H54 (cell line): ENCODE measurements at regions not wholly inside any gene's neighbourhood (a gene's known extent, or its start where the extent isn't known, plus 50 kb on each side); places are given as distances from the start of the nearest gene placed in this dataset.

ENCODE experiments used
- DNase-seq: peaks from one replicate; pipeline ENCODE4 v3.0.0; 2011; ENCODE audit warnings: low spot score, mixed read lengths; ENCODE audit not compliant: insufficient read length
- FAIRE-seq: peaks from 3 replicates; lab custom pipeline; 2011; peaks lifted over from hg19 to GRCh38; lab: Jason Lieb, UNC
- POLR2A ChIP-seq: IDR thresholded peaks from 2 replicates; pipeline ENCODE4 v1.6.1; 2011; ENCODE audit warnings: low read depth, mild to moderate bottlenecking, low read length

GRCh38 chr7:94843553-94843952 is 63.8 kb upstream of the PPP1R9A start:
- TF ChIP-seq POLR2A, result no peak
- DNase-seq (no peak), FAIRE-seq (no peak)

DNA sequence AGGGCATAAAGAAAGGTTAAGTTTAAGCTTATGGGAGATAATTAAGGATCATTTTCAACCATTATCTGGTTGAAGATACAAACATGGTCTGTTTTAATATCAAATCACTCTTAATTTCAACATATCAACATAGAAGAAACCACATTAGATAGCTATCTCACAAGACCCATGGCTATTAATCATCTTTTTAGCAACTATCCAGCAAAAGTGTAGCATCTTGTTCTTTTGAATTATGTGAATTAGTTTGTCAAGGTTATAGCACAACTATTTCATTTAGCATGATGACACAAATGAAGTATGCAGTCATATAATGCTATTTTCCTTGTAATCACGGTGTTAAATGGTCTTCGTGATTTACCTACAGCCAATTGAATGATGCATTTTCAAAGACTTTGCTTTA is 58.9 kb upstream of the PPP1R9A start:
- FAIRE-seq (no peak), DNase-seq (no peak)
- TF ChIP-seq POLR2A, result no peak

DNA sequence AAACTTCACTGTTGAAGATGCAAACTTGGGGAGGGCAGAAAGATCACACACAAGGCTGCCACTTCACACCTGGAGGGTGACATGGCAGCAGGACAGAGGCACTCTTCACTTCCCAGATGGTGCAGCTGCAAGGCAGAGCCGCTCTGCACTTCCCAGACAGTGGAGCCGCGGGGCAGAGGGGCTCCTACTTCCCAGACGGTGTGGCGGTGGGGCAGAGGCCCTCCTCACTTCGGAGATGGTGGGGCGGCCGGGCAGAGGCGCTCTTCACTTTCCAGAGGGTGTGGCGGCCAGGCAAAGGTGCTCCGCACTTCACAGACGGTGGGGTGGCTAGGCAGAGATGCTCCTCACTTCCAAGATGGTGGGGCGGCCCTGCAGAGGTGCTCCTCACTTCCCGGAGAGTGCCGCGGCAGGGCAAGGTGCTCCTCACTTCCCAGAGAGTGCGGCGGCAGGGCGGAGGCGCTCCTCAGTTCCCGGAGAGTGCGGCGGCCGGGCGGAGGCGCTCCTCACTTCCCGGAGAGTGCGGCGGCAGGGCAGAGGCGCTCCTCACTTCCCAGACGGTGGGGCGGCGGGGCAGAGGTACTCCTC is 58.3 kb upstream of the PPP1R9A start:
- DNase-seq, result no peak
- TF ChIP-seq POLR2A, result no peak
- no peak for FAIRE-seq

DNA sequence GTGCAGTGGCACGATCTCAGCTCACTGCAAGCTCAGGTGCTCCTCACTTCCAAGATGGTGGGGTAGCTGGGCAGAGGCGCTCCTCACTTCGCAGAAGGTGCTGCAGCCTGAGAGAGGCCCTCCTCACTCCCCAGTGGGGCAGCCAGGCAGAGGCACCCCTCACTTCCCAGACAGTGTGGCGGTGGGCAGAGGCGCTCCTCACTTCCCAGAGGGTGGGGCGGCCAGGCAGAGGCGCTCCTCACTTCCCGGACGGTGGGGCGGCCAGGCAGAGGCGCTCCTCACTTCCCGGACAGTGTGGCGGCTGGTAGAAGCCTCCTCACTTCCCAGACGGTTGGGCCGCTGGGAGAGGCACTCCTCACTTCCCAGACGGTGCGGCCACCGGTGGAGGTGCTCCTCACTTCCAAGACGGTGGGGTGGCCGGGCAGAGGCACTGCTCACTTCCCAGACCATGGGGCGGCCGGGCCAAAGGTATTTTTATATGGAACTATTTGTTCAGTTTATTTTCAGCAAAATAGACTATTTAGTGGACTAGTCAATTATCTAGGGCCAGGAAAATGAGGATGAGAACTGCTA is 57.7 kb upstream of the PPP1R9A start:
- FAIRE-seq, result no peak
- no peak for DNase-seq
- TF ChIP-seq POLR2A, result no peak

- no peak for DNase-seq
- no peak for TF ChIP-seq POLR2A
- FAIRE-seq, result no peak
Observed at GRCh38 chr7:94855589-94855988, 51.8 kb upstream of the PPP1R9A start.

DNA sequence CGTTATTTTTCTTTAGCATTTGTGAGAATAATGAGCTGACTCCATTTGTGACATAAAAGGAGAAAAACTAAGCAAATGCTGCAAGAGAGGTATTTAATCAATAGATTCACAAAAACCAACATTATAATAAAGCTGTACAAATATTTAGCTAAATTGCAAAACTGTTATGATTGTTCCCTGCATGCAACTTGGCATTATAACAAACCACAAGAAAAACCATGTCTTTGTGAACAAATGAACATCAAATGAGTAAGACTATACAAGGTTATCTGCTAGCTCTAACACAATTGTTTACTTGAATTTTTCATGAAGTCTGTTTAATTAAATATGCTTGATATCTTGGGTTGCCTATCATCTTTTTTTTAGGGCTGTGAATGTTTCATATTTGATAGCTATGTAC is 50.8 kb upstream of the PPP1R9A start:
- no peak for FAIRE-seq
- no peak for DNase-seq
- no peak for TF ChIP-seq POLR2A
